ENCODE measurements at regions not wholly inside any gene's neighbourhood (a gene's known extent, or its start where the extent isn't known, plus 50 kb on each side); places are given as distances from the start of the nearest gene placed in this dataset.

DNA sequence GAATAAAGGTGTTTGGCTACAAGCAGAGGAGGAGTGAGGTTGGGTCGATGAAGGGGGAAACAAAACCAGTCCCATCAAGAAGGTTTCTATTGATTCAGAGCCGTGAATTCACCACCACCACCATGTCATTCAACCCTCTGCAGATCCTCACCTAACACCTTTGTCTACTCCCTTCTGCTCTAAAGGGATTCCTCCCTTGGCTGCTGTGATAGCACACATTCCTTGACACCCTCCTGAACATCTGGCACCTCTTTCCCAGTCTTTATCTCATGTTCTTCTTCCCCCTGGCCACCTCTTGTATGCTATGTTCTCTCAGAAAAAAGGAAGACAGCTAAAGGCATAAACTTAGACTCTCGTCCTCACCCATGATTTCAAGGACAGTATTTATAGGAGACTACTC lies 318.0 kb downstream of the GPAM start:
- no peak for TF ChIP-seq RAD21 (conservative IDR thresholded peaks at IDR 0.05 in 1 of 2, IDR thresholded peaks at IDR 0.05 in 1 of 2)
- no peak for TF ChIP-seq CHD2 (IDR thresholded peaks at IDR 0.05; ENCODE audit: low read length, partially characterized antibody)
